ENCODE measurements at regions not wholly inside any gene's neighbourhood (a gene's known extent, or its start where the extent isn't known, plus 50 kb on each side); places are given as distances from the start of the nearest gene placed in this dataset.
"Not testable (repeated sequence)": the region's sequence is repeated elsewhere in the genome, so short reads cannot be mapped to it uniquely, and the experiment has no call there.

DNA sequence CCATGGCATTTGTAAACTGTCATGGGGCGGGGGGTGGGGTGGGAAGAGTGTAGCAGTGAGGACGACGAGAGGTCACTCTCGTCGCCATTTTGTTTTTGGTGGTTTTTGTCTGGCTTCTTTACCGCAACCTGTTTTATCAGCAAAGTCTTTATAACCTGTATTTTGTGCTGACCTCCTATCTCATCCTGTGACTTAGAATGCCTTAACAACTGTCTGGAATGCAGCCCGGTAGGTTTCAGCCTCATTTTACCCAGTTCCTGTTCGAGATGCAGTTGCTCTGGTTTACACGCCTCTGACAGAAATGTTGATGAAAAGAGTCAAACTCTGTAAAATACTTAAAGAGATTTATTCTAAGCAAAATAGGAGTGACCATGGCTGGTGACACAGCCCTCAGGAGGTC, 852.0 kb downstream of the DACH1 start:
- no peak overlapping the region for H3K4me3 ChIP-seq (ENCODE audit: low read depth, low read length)
- no peak for DNase-seq (ENCODE audit: low read depth)
- in situ Hi-C loops (cut with HindIII; ENCODE audit: low sequenced_read_pairs), result no loop called here
- TF ChIP-seq, protein P1, sequence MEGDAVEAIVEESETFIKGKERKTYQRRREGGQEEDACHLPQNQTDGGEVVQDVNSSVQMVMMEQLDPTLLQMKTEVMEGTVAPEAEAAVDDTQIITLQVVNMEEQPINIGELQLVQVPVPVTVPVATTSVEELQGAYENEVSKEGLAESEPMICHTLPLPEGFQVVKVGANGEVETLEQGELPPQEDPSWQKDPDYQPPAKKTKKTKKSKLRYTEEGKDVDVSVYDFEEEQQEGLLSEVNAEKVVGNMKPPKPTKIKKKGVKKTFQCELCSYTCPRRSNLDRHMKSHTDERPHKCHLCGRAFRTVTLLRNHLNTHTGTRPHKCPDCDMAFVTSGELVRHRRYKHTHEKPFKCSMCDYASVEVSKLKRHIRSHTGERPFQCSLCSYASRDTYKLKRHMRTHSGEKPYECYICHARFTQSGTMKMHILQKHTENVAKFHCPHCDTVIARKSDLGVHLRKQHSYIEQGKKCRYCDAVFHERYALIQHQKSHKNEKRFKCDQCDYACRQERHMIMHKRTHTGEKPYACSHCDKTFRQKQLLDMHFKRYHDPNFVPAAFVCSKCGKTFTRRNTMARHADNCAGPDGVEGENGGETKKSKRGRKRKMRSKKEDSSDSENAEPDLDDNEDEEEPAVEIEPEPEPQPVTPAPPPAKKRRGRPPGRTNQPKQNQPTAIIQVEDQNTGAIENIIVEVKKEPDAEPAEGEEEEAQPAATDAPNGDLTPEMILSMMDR (IDR thresholded peaks at IDR 0.05; ENCODE audit: low read depth, low read length, missing control alignments), result no peak

DNA sequence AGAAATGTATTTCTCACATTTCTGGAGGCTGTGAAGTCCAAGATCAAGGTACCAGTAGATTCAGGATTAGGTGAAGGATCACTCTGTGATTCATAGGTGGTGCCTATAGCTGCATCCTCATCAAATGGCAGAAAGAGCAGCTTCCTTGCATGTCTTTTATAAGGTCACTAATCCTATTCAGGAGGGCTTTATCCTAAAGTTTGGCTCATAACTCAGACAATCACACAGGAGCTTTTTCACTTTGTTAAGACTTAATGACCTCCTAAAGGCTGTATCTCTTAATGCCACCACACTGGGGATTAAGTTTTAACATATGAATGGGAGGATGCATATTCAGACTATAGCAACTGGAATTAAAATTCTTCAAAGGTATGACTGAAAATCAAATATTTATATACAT, 861.1 kb downstream of the DACH1 start:
- in situ Hi-C loops (cut with HindIII; ENCODE audit: low sequenced_read_pairs), result no loop called here
- DNase-seq (ENCODE audit: low read depth), result no peak
- TF ChIP-seq, protein P1 (IDR thresholded peaks at IDR 0.05; ENCODE audit: low read depth, low read length, missing control alignments), result no peak
- no peak overlapping the region for H3K4me3 ChIP-seq (ENCODE audit: low read depth, low read length)

GRCh38 chr13:70995338-70995737, 871.7 kb downstream of the DACH1 start:
- TF ChIP-seq, protein P1 (IDR thresholded peaks at IDR 0.05; ENCODE audit: low read depth, low read length, missing control alignments), result no peak
- no peak for DNase-seq (ENCODE audit: low read depth)
- no peak overlapping the region for H3K4me3 ChIP-seq (ENCODE audit: low read depth, low read length)
- in situ Hi-C loops (cut with HindIII; ENCODE audit: low sequenced_read_pairs), result no loop called here

GRCh38 chr13:70994191-70994590, 872.8 kb downstream of the DACH1 start:
- TF ChIP-seq, protein P1 (IDR thresholded peaks at IDR 0.05; ENCODE audit: low read depth, low read length, missing control alignments), result no peak
- H3K4me3 ChIP-seq (ENCODE audit: low read depth, low read length), result no peak overlapping the region
- in situ Hi-C loops (cut with HindIII; ENCODE audit: low sequenced_read_pairs), result no loop called here
- no peak for DNase-seq (ENCODE audit: low read depth)

GRCh38 chr13:70987043-70987442, 878.8 kb upstream of the KLHL1 start:
- TF ChIP-seq, protein P1 (IDR thresholded peaks at IDR 0.05; ENCODE audit: low read depth, low read length, missing control alignments), result no peak
- no peak overlapping the region for H3K4me3 ChIP-seq (ENCODE audit: low read depth, low read length)
- no peak for DNase-seq (ENCODE audit: low read depth)
- in situ Hi-C loops (cut with HindIII; ENCODE audit: low sequenced_read_pairs), result no loop called here

DNA sequence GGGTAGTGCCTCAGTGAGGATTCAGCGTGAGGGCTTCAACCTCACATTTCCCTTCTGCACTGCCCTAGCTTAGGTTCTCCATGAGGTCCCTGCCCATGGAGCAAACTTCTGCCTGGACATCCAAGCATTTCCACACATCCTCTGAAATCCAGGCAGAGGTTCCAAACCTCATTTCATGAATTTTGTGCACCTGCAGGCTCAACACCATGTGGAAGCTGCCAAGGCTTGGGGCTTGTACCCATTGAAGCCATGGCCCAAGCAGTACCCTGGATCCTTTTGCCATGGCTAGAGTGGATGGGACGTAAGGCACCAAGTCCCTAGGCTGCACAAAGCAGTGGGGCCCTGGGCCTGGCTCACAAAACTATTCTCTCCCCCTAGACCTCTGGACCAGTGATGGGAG, 877.1 kb upstream of the KLHL1 start:
- no peak for DNase-seq (ENCODE audit: low read depth)
- no peak overlapping the region for H3K4me3 ChIP-seq (ENCODE audit: low read depth, low read length)
- TF ChIP-seq, protein P1 (IDR thresholded peaks at IDR 0.05; ENCODE audit: low read depth, low read length, missing control alignments), result no peak
- in situ Hi-C loops (cut with HindIII; ENCODE audit: low sequenced_read_pairs), result no loop called here

- H3K4me3 ChIP-seq (ENCODE audit: low read depth, low read length); DNase-seq (ENCODE audit: low read depth); in situ Hi-C loops (cut with HindIII; ENCODE audit: low sequenced_read_pairs): not testable (repeated sequence)
Observed at GRCh38 chr13:70981219-70981618, 873.0 kb upstream of the KLHL1 start.

Measured in astrocyte of the cerebellum (primary cell).